C4-2B (cell line): ENCODE measurements at regions not wholly inside any gene's neighbourhood (a gene's known extent, or its start where the extent isn't known, plus 50 kb on each side); places are given as distances from the start of the nearest gene placed in this dataset.

Experiments used
- H3K27ac ChIP-seq: fragments of 450-650 bp; 2 replicates; pipeline ENCODE4 v1.5.1; 2017
- ZFX ChIP-seq: fragments of 450-650 bp; IDR thresholded peaks from 2 replicates; pipeline ENCODE4 v1.6.1; 2017
- TF ChIP-seq, protein P1 (sequence below): fragments of 450-650 bp; conservative IDR thresholded peaks from 2 replicates; pipeline ENCODE4 v1.5.1; 2017; ENCODE audit warnings: mild to moderate bottlenecking

DNA sequence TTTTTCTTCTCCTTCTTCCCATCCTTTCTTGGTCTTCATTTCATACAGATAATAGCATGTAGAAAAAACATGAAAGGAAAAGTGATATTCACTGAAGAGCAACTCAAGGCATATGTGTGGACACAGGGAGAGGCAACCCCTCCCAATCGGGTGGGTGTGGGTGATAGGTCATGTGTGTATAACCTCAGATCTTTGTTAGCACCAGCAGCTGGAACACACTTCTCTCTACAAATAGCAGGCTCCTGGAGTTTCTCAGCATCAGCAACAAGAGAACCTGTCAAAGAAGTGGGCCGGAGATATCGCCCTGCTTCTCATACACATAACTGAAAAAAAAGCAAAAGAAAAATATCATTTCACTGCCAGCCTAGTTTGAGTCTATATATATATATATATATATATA, 426.4 kb downstream of the DTWD2 start:
- TF ChIP-seq, protein P1, sequence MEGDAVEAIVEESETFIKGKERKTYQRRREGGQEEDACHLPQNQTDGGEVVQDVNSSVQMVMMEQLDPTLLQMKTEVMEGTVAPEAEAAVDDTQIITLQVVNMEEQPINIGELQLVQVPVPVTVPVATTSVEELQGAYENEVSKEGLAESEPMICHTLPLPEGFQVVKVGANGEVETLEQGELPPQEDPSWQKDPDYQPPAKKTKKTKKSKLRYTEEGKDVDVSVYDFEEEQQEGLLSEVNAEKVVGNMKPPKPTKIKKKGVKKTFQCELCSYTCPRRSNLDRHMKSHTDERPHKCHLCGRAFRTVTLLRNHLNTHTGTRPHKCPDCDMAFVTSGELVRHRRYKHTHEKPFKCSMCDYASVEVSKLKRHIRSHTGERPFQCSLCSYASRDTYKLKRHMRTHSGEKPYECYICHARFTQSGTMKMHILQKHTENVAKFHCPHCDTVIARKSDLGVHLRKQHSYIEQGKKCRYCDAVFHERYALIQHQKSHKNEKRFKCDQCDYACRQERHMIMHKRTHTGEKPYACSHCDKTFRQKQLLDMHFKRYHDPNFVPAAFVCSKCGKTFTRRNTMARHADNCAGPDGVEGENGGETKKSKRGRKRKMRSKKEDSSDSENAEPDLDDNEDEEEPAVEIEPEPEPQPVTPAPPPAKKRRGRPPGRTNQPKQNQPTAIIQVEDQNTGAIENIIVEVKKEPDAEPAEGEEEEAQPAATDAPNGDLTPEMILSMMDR = no peak
- TF ChIP-seq ZFX = no peak
- no peak overlapping the region for H3K27ac ChIP-seq

DNA sequence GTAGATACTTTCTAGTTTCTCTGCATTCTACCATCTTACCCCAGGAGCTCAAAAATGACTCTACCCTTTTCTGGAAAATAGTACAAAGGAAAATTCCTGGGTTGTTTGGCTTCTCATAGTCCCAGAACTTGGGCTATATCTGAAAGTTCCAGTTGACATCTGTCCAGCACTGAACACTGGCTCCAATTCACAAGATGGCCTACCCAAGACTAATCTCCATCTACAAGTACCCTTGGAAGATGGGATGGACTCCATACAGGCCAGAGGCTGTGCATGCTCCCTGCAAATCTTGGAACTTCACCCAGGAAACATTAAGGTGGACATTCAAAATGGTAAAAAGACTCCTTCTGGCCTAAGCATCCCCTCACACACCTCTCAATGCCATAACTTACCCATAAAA, 427.1 kb downstream of the DTWD2 start:
- H3K27ac ChIP-seq = no peak overlapping the region
- TF ChIP-seq, protein P1 = no peak
- no peak for TF ChIP-seq ZFX

DNA sequence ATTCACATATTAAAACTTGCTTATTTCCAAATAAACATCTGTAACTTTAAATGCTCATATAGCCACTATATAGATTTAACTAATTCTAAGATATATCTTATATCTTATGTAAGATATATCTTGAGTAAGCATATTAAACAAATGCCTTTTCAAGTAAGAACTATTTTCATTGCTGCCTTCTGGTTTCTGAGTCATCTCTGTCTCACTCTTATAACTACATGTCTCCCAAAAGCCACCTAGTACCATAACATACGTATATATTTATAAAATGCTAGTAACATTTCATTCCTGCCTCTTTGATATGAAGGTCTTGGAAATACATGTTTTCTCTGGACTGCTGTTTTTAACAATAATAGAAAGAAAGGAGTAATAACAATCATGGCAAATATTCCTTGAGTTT, 429.5 kb downstream of the DTWD2 start:
- TF ChIP-seq, protein P1 = no peak
- TF ChIP-seq ZFX = no peak
- no peak overlapping the region for H3K27ac ChIP-seq

DNA sequence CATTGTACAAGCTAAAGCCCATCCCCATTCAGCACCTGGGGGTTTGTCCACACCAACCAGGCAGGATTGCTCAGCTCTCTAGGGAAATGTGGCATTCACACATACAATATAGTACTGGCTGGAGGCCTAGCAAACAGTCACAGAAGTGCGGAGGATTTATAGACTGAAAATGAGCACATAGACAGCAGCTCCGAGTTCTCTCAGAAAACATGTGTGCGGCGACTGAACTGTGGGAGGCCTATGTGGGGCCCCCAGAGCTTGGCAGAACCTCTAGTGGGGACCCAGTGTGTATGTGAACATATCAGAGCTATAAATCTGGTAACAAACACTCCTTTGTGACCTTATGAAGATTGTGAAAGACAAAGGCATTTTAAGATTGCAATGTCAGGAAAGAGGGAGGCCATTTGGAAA, 431.1 kb downstream of the DTWD2 start:
- TF ChIP-seq, protein P1 = no peak
- TF ChIP-seq ZFX = no peak

DNA sequence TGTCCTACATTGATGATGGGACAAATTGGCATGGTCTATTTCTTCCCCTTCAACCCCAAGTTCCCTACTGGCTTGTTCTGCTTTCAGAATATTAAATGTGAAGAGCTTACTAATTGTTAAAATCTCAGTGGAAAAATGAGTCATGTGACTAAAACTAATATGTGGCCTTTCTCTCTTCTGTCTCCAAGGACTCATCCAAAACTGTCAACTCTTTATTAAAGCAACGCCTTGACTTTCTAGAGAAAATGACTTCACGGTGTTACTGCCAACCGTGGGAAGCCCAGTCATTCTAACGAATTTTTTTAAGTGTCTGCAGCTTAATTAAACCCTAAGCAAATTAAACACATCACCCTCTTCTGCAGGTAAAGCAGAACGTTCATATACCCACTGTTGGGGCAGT, 431.6 kb downstream of the DTWD2 start:
- H3K27ac ChIP-seq = no peak overlapping the region
- TF ChIP-seq ZFX = no peak
- TF ChIP-seq, protein P1 = no peak

More for the DNA sequence above, 431.1 kb downstream of the DTWD2 start:
- no peak overlapping the region for H3K27ac ChIP-seq

DNA sequence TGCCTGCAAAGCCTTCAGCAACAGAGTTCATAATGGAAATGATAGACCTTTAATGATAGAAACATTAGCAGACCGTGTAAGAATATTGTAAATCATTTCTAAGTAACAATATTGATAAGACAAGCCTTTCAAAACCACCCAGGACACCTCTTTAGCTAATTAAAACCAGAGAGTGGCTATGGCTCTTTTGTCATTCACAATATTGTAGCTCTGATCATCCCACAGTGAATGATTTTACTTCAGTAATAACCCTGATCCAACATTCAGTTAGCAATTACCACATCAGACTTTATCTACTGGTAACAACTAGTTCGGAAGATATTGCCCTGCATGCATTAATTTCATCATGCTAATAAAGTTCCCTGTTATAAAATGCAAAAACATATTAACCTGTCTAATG, 432.6 kb downstream of the DTWD2 start:
- no peak for TF ChIP-seq ZFX
- TF ChIP-seq, protein P1 = no peak
- H3K27ac ChIP-seq = no peak overlapping the region

DNA sequence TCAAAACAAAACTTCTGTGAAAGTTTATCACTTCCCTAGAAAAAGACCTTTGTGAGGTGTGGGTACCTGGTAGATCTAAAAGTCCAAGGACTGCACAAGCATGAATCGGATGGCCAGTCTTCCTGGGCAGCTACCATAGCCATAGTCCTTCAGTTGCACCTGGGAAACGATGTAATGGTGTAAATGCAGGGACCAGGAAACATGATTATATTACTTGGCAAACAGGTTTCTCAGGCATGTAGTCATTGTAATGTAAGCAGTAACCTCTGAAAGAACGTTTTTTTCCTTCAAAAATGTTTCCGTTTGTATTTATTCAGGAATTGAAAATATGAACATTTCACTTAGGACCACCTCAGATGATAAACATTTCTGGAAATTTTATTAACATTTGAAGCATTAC, 433.4 kb downstream of the DTWD2 start:
- TF ChIP-seq, protein P1 = no peak
- no peak for TF ChIP-seq ZFX
- H3K27ac ChIP-seq = no peak overlapping the region
